ENCODE measurements at regions not wholly inside any gene's neighbourhood (a gene's known extent, or its start where the extent isn't known, plus 50 kb on each side); places are given as distances from the start of the nearest gene placed in this dataset.

DNA sequence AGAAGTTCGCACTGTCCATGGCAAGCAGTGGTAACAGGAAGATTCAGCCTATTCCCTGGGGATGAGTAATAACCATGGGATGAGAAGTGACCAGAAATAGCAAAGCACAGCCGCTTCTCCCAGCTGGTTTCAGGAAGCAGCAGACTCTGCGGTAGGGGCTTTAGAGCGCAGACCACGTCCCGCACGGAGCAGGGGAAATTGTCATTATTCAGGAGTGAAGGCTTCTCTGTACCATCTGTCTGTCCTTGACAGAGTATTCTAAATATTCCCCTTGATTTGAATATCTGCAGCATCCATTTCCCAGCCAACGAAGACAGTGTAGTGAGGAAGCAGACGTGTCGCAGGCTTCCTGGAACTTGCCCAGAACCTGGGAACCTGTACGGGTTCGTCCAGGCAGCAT lies 159.6 kb downstream of the NXNL2 start:
- Histone ChIP-seq H2AFZ (ENCODE audit: low read length) (no peak overlapping the region), H3K9ac (ENCODE audit: low read length) (no peak overlapping the region), H3K4me3 (ENCODE audit: low read depth, low read length, poor library complexity, severe bottlenecking) (no peak overlapping the region), H3K9me2 (ENCODE audit: low read depth, low read length) (no peaks in the 10 kb centered on the region), H3K9me3 (ENCODE audit: low read length) (no peaks in the 10 kb centered on the region), H4K20me1 (ENCODE audit: insufficient read depth, low read length) (no peaks in the 10 kb centered on the region), H3K4me2 (ENCODE audit: low read length) (no peak overlapping the region), H3F3A (ENCODE audit: insufficient read depth, low read length) (no peaks in the 10 kb centered on the region), H3K79me2 (ENCODE audit: insufficient read depth, low read length) (no peaks in the 10 kb centered on the region), H3K27ac (ENCODE audit: low read depth, low read length, poor library complexity, severe bottlenecking) (no peak overlapping the region), H3K36me3 (ENCODE audit: insufficient read depth, low read length) (no peaks in the 10 kb centered on the region), H3K4me1 (ENCODE audit: insufficient read depth, low read length, severe bottlenecking) (no peaks in the 10 kb centered on the region), H3K27me3 (ENCODE audit: insufficient read depth, low read length) (peaks cover 12% of the 10 kb centered on the region)
- TF ChIP-seq, protein P1, sequence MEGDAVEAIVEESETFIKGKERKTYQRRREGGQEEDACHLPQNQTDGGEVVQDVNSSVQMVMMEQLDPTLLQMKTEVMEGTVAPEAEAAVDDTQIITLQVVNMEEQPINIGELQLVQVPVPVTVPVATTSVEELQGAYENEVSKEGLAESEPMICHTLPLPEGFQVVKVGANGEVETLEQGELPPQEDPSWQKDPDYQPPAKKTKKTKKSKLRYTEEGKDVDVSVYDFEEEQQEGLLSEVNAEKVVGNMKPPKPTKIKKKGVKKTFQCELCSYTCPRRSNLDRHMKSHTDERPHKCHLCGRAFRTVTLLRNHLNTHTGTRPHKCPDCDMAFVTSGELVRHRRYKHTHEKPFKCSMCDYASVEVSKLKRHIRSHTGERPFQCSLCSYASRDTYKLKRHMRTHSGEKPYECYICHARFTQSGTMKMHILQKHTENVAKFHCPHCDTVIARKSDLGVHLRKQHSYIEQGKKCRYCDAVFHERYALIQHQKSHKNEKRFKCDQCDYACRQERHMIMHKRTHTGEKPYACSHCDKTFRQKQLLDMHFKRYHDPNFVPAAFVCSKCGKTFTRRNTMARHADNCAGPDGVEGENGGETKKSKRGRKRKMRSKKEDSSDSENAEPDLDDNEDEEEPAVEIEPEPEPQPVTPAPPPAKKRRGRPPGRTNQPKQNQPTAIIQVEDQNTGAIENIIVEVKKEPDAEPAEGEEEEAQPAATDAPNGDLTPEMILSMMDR (IDR thresholded peaks at IDR 0.05; ENCODE audit: low read length): no peak
- TF ChIP-seq EZH2 (IDR thresholded peaks at IDR 0.05; ENCODE audit: borderline replicate concordance, low read length): no peak

- TF ChIP-seq EZH2 (IDR thresholded peaks at IDR 0.05; ENCODE audit: borderline replicate concordance, low read length): no peak
- TF ChIP-seq, protein P1 (IDR thresholded peaks at IDR 0.05; ENCODE audit: low read length): no peak
- no peaks in the 10 kb centered on the region for H3K9me2 ChIP-seq (ENCODE audit: low read depth, low read length)
- no peak overlapping the region for H3K4me3 ChIP-seq (ENCODE audit: low read depth, low read length, poor library complexity, severe bottlenecking)
Observed at GRCh38 chr9:88696501-88696900, 161.5 kb downstream of the NXNL2 start.

GRCh38 chr9:88697764-88698432 lies 162.9 kb downstream of the NXNL2 start:
- no peak overlapping the region for H3K27ac ChIP-seq (ENCODE audit: low read depth, low read length, poor library complexity, severe bottlenecking)
- H4K20me1 ChIP-seq (ENCODE audit: insufficient read depth, low read length): no peaks in the 10 kb centered on the region
- H3K4me2 ChIP-seq (ENCODE audit: low read length): no peak overlapping the region
- no peak overlapping the region for H2AFZ ChIP-seq (ENCODE audit: low read length)
- H3K4me3 ChIP-seq (ENCODE audit: low read depth, low read length, poor library complexity, severe bottlenecking): no peak overlapping the region
- H3K36me3 ChIP-seq (ENCODE audit: insufficient read depth, low read length): no peaks in the 10 kb centered on the region
- H3K27me3 ChIP-seq (ENCODE audit: insufficient read depth, low read length): peaks cover 15% of the 10 kb centered on the region
- TF ChIP-seq, protein P1 (IDR thresholded peaks at IDR 0.05; ENCODE audit: low read length): no peak
- no peak for TF ChIP-seq EZH2 (IDR thresholded peaks at IDR 0.05; ENCODE audit: borderline replicate concordance, low read length)
- no peaks in the 10 kb centered on the region for H3K9me3 ChIP-seq (ENCODE audit: low read length)
- H3K9ac ChIP-seq (ENCODE audit: low read length): no peak overlapping the region
- no peaks in the 10 kb centered on the region for H3K79me2 ChIP-seq (ENCODE audit: insufficient read depth, low read length)
- H3K4me1 ChIP-seq (ENCODE audit: insufficient read depth, low read length, severe bottlenecking): no peaks in the 10 kb centered on the region
- H3K9me2 ChIP-seq (ENCODE audit: low read depth, low read length): no peaks in the 10 kb centered on the region
- H3F3A ChIP-seq (ENCODE audit: insufficient read depth, low read length): no peaks in the 10 kb centered on the region

More at GRCh38 chr9:88696501-88696900, 161.5 kb downstream of the NXNL2 start:
- Histone ChIP-seq H3F3A (ENCODE audit: insufficient read depth, low read length) (no peaks in the 10 kb centered on the region), H3K36me3 (ENCODE audit: insufficient read depth, low read length) (no peaks in the 10 kb centered on the region), H3K9me3 (ENCODE audit: low read length) (no peaks in the 10 kb centered on the region), H4K20me1 (ENCODE audit: insufficient read depth, low read length) (no peaks in the 10 kb centered on the region), H3K4me2 (ENCODE audit: low read length) (no peak overlapping the region), H2AFZ (ENCODE audit: low read length) (no peak overlapping the region), H3K9ac (ENCODE audit: low read length) (no peak overlapping the region), H3K4me1 (ENCODE audit: insufficient read depth, low read length, severe bottlenecking) (no peaks in the 10 kb centered on the region), H3K27ac (ENCODE audit: low read depth, low read length, poor library complexity, severe bottlenecking) (no peak overlapping the region), H3K27me3 (ENCODE audit: insufficient read depth, low read length) (peaks cover 15% of the 10 kb centered on the region), H3K79me2 (ENCODE audit: insufficient read depth, low read length) (no peaks in the 10 kb centered on the region)

All from OCI-LY1 (cell line).